ENCODE measurements at regions not wholly inside any gene's neighbourhood (a gene's known extent, or its start where the extent isn't known, plus 50 kb on each side); places are given as distances from the start of the nearest gene placed in this dataset.
"Not testable (repeated sequence)": the region's sequence is repeated elsewhere in the genome, so short reads cannot be mapped to it uniquely, and the experiment has no call there.

- DNase-seq (ENCODE audit: low read depth, low spot score) = no peak
- POLR2A ChIA-PET = no interaction called here
- no peak for TF ChIP-seq CTCF (IDR thresholded peaks at IDR 0.05; ENCODE audit: insufficient read depth, low read length, missing control alignments)
- H3K4me3 ChIP-seq (ENCODE audit: low read depth, low read length) = no peak overlapping the region
- CTCF ChIA-PET = no interaction called here
These were observed 95.7 kb upstream of the DRD5 start for GRCh38 chr4:9685692-9686091.

GRCh38 chr4:9690636-9691237, 90.7 kb upstream of the DRD5 start:
- DNase-seq (ENCODE audit: low read depth, low spot score); POLR2A ChIA-PET; CTCF ChIA-PET; H3K4me3 ChIP-seq (ENCODE audit: low read depth, low read length): not testable (repeated sequence)

- no peak for DNase-seq (ENCODE audit: low read depth, low spot score)
- peak overlapping the region; percentile 8; the same call in 1 of the 2 replicates for H3K4me3 ChIP-seq (ENCODE audit: low read depth, low read length)
- TF ChIP-seq CTCF (IDR thresholded peaks at IDR 0.05; ENCODE audit: insufficient read depth, low read length, missing control alignments) = no peak
- ChIA-PET CTCF (no interaction called here), POLR2A (no interaction called here)
These were observed 90.0 kb upstream of the DRD5 start for GRCh38 chr4:9691238-9692065.

DNA sequence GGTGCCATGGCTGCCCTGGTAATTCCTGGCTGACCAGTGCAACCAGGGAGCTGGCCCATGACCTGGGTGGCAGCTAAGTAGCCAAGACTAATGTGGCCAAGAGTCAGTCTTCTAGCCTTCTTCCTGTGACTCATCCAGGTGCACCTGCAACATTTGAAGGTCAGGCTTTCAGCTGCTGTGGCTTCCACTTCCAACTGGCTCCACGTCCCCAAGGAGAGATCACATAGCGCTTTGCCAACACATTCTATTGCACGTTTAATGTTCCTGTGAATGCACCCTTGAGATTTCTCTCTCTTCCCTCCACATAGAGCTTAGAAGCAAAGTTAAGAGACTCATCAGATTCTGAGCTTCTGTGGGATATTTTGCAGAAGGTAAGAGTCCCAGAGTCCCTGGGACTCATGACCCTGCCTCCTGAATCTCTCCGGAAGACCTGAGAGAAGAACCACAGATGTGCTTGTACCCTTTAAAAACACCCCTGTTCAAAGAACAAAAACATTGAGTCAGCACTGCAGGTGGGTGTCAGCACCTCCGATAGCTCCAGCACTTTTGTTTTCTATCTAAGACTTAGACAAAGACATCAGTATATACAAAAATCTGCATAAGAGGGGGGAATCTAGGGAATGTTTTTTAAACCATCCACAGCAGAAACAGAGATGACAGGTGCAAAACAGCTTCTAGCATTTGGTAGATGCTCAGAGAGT, 88.5 kb upstream of the DRD5 start:
- H3K4me3 ChIP-seq (ENCODE audit: low read depth, low read length); DNase-seq (ENCODE audit: low read depth, low spot score); POLR2A ChIA-PET; CTCF ChIA-PET: not testable (repeated sequence)

DNA sequence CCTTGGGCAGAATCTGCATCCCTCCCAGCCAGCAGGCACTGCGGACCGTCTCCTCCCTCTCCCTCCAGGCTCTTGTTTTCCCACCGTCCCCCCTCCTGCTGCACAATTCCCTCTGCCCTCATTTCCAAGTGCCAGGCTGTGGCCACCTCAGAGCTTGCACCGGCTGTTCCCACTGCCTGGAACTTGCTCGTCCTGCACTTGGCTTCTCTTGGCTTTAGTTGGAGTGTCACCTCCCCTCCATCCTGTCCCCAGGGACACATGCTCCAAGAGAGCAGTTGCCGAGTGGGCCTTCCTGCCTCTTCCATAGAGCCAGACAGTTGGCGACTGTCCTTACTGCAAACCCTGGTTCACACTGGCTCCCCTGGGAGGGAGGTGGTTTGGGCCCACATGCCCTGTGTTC, 87.0 kb upstream of the DRD5 start:
- DNase-seq (ENCODE audit: low read depth, low spot score); POLR2A ChIA-PET; CTCF ChIA-PET; H3K4me3 ChIP-seq (ENCODE audit: low read depth, low read length): not testable (repeated sequence)

DNA sequence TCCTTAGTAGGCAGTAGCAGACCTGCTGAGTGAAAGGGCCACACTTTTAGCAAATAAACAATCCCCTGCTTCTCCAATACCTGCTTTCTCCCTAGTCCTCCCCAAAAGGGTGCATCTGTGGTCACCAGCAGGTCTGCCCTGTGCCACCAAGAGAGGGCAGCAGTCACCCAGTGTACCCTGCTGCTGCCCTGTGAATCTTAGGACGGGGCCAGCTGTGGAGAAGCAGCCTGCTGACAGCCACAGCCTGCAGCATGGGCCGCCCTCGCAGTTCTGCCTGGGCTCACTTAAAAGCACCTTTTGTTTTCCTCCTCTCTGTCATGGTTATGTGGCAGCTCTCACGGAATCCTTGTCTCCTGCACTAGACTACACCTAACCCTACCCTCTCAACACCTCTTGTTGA, 85.4 kb upstream of the DRD5 start:
- CTCF ChIA-PET; DNase-seq (ENCODE audit: low read depth, low spot score): not testable (repeated sequence)

DNA sequence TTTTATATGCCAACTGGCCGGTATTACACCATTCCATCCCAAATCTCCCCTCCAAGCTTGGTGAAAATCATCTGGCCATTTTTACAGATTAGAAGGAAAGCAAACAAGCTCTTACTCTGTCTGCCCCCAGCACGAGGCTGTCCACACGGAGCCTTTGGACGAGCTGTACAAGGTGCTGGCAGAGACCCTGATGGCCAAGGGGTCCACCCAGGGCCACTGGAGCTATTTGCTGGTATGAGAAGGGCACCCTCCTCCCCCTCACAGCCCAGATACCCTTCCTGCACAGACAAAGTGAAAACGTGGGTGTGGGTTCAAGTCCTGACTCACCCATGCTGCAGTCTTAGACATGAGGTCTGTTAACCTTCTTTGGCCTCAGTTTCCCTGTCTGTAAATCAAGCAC, 84.9 kb upstream of the DRD5 start:
- POLR2A ChIA-PET; DNase-seq (ENCODE audit: low read depth, low spot score); H3K4me3 ChIP-seq (ENCODE audit: low read depth, low read length); CTCF ChIA-PET: not testable (repeated sequence)

More for the DNA sequence above, 85.4 kb upstream of the DRD5 start:
- POLR2A ChIA-PET; H3K4me3 ChIP-seq (ENCODE audit: low read depth, low read length): not testable (repeated sequence)

GRCh38 chr4:9702019-9702418, 79.4 kb upstream of the DRD5 start:
- CTCF ChIA-PET; DNase-seq (ENCODE audit: low read depth, low spot score); H3K4me3 ChIP-seq (ENCODE audit: low read depth, low read length); POLR2A ChIA-PET: not testable (repeated sequence)

GRCh38 chr4:9702696-9703095, 78.7 kb upstream of the DRD5 start:
- DNase-seq (ENCODE audit: low read depth, low spot score); POLR2A ChIA-PET; CTCF ChIA-PET; H3K4me3 ChIP-seq (ENCODE audit: low read depth, low read length): not testable (repeated sequence)

- POLR2A ChIA-PET = no interaction called here
- no peak for DNase-seq (ENCODE audit: low read depth, low spot score)
- H3K4me3 ChIP-seq (ENCODE audit: low read depth, low read length) = no peak overlapping the region
- CTCF ChIA-PET = no interaction called here
- TF ChIP-seq CTCF (IDR thresholded peaks at IDR 0.05; ENCODE audit: insufficient read depth, low read length, missing control alignments) = no peak
These were observed 78.0 kb upstream of the DRD5 start for GRCh38 chr4:9703391-9703790.

GRCh38 chr4:9704126-9704525, 77.3 kb upstream of the DRD5 start:
- DNase-seq (ENCODE audit: low read depth, low spot score); POLR2A ChIA-PET; H3K4me3 ChIP-seq (ENCODE audit: low read depth, low read length); CTCF ChIA-PET: not testable (repeated sequence)

Data from AG04449 (cell line).